GM23338 (cell line): ENCODE measurements at regions not wholly inside any gene's neighbourhood (a gene's known extent, or its start where the extent isn't known, plus 50 kb on each side); places are given as distances from the start of the nearest gene placed in this dataset.

Source experiments
- ATAC-seq: fragments of 200-7000 bp; cut with Tn5 transposase; 3 replicates; pipeline ENCODE4 v1.9.1; 2020
- DNase-seq: peaks from one replicate; pipeline ENCODE4 v3.0.0-alpha.2; 2015; ENCODE audit warnings: low spot score
- H2AFZ ChIP-seq: fragments of 200-600 bp; sonication (generic); 2 replicates; pipeline ENCODE4 v1.8.0; 2016; ENCODE audit warnings: antibody characterized with exemption, mild to moderate bottlenecking, moderate library complexity
- H3F3A ChIP-seq: fragments of 200-600 bp; sonication (generic); replicated peaks from 2 replicates; pipeline ENCODE4 v1.8.0; 2017; ENCODE audit warnings: antibody characterized with exemption, mixed run types, low read depth
- H3K27ac ChIP-seq: fragments of 200-600 bp; sonication (generic); 2 replicates; pipeline ENCODE4 v1.6.1; 2016; ENCODE audit warnings: low read depth
- H3K27me3 ChIP-seq: fragments of 200-600 bp; sonication (generic); 2 replicates; pipeline ENCODE4 v1.8.0; 2016; ENCODE audit warnings: mild to moderate bottlenecking, mixed run types, moderate library complexity; ENCODE audit not compliant: insufficient read depth
- H3K36me3 ChIP-seq: fragments of 200-600 bp; sonication (generic); 2 replicates; pipeline ENCODE4 v1.8.0; 2016; ENCODE audit warnings: mild to moderate bottlenecking; ENCODE audit not compliant: insufficient read depth
- H3K4me1 ChIP-seq: fragments of 200-600 bp; sonication (generic); 2 replicates; pipeline ENCODE4 v1.8.0; 2016; ENCODE audit warnings: mild to moderate bottlenecking, moderate library complexity; ENCODE audit not compliant: insufficient read depth
- H3K4me2 ChIP-seq: fragments of 200-600 bp; sonication (generic); 2 replicates; pipeline ENCODE4 v1.7.1; 2017; ENCODE audit warnings: mixed run types
- H3K4me3 ChIP-seq: fragments of 200-600 bp; sonication (generic); 2 replicates; pipeline ENCODE4 v1.6.1; 2016; ENCODE audit warnings: mixed run types
- H3K79me2 ChIP-seq: fragments of 200-600 bp; sonication (generic); replicated peaks from 2 replicates; pipeline ENCODE4 v1.8.0; 2017; ENCODE audit warnings: mild to moderate bottlenecking; ENCODE audit not compliant: insufficient read depth
- H3K9me2 ChIP-seq: fragments of 200-600 bp; sonication (generic); 2 replicates; pipeline ENCODE4 v1.8.0; 2017; ENCODE audit not compliant: insufficient read depth
- H4K20me1 ChIP-seq: fragments of 200-600 bp; sonication (generic); replicated peaks from 2 replicates; pipeline ENCODE4 v1.8.0; 2017; ENCODE audit warnings: mild to moderate bottlenecking; ENCODE audit not compliant: insufficient read depth
- H3K27ac Mint-ChIP-seq: 2 replicates; pipeline ENCODE4 v1.8.0; 2020; ENCODE audit warnings: inconsistent platforms, mild to moderate bottlenecking, moderate library complexity, mixed read lengths
- H3K27me3 Mint-ChIP-seq: 3 replicates; pipeline ENCODE4 v1.8.0; 2022; ENCODE audit warnings: low read depth, mild to moderate bottlenecking, moderate library complexity, mixed read lengths, inconsistent platforms; ENCODE audit not compliant: insufficient read depth, poor library complexity
- H3K36me3 Mint-ChIP-seq: 3 replicates; pipeline ENCODE4 v1.8.0; 2021; ENCODE audit warnings: low read depth, mild to moderate bottlenecking, inconsistent platforms, moderate library complexity, mixed read lengths
- H3K4me1 Mint-ChIP-seq: 3 replicates; pipeline ENCODE4 v1.8.0; 2020; ENCODE audit warnings: mild to moderate bottlenecking, inconsistent platforms, mixed read lengths
- H3K4me3 Mint-ChIP-seq: 3 replicates; pipeline ENCODE4 v1.8.0; 2021; ENCODE audit warnings: moderate library complexity, mild to moderate bottlenecking, inconsistent platforms, mixed read lengths
- H3K9me3 Mint-ChIP-seq: 3 replicates; pipeline ENCODE4 v1.8.0; 2020; ENCODE audit warnings: moderate library complexity, mild to moderate bottlenecking, inconsistent platforms, mixed read lengths
- CREB1 ChIP-seq: fragments of 250-450 bp; sonication (Bioruptor Pico); IDR thresholded peaks from 2 replicates; pipeline ENCODE4 v1.5.0; 2020; ENCODE audit warnings: low read depth, mild to moderate bottlenecking, moderate library complexity
- EZH2phosphoT487 ChIP-seq: fragments of 200-600 bp; sonication (generic); IDR thresholded peaks from one replicate; pipeline ENCODE4 v1.8.1; 2018; ENCODE audit warnings: antibody characterized with exemption; ENCODE audit not compliant: unreplicated experiment
- JUNB ChIP-seq: IDR thresholded peaks from one replicate; pipeline ENCODE4 v1.6.1; 2016; ENCODE audit warnings: antibody characterized with exemption; ENCODE audit not compliant: unreplicated experiment
- POLR2AphosphoS5 ChIP-seq: IDR thresholded peaks from 2 replicates; pipeline ENCODE4 v1.6.1; 2016; ENCODE audit warnings: antibody characterized with exemption, low read depth
- ZNF331 ChIP-seq: fragments of 250-450 bp; sonication (Bioruptor Pico); IDR thresholded peaks from 2 replicates; pipeline ENCODE4 v1.5.0; 2020; ENCODE audit warnings: low read depth, mild to moderate bottlenecking, moderate library complexity
- TF ChIP-seq, protein P1 (sequence below): IDR thresholded peaks from 2 replicates; pipeline ENCODE4 v1.6.1; 2016; ENCODE audit warnings: antibody characterized with exemption
- TF ChIP-seq, protein P2 (sequence below), 2 experiments: fragments of 200-600 bp in 1 of 2; sonication (generic) in 1 of 2; conservative IDR thresholded peaks; 2 replicates each; pipeline versions ENCODE4 v1.5.1 to v1.6.1; 2016 to 2017; ENCODE audit warnings: antibody characterized with exemption in 2 of 2, low read depth in 2 of 2, mild to moderate bottlenecking in 2 of 2, moderate library complexity in 1 of 2
- TF ChIP-seq, protein P3 (sequence below): IDR thresholded peaks from one replicate; pipeline ENCODE4 v1.6.1; 2018; ENCODE audit warnings: antibody characterized with exemption; ENCODE audit not compliant: unreplicated experiment
- TF ChIP-seq, protein P4 (sequence below): fragments of 250-450 bp; sonication (Bioruptor Pico); IDR thresholded peaks from 2 replicates; pipeline ENCODE4 v1.5.0; 2020; ENCODE audit warnings: mild to moderate bottlenecking, moderate library complexity

DNA sequence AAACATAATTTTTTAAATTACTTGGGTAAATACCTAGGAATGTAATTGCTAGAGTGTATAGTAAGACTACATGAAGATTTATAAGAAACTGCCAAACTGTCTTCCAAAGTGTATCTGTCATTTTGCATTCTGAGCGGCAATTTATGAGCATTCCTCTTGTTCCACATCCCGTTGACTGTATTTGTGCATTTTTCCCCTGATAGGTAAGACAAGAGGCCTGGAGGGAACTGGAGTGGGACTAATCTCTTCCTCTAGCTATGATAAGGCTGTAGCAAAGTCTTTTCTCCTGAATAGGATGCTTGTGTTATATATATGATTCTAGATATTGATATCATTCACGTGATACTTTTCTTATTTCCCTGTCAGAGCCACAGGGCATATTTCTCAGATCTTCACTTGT, 1557.5 kb downstream of the GRIK2 start (continued):
- no peak for TF ChIP-seq ZNF331 (CRISPR knock-in tag)
- TF ChIP-seq, protein P1, sequence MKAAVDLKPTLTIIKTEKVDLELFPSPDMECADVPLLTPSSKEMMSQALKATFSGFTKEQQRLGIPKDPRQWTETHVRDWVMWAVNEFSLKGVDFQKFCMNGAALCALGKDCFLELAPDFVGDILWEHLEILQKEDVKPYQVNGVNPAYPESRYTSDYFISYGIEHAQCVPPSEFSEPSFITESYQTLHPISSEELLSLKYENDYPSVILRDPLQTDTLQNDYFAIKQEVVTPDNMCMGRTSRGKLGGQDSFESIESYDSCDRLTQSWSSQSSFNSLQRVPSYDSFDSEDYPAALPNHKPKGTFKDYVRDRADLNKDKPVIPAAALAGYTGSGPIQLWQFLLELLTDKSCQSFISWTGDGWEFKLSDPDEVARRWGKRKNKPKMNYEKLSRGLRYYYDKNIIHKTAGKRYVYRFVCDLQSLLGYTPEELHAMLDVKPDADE, result no peak
- TF ChIP-seq, protein P2, sequence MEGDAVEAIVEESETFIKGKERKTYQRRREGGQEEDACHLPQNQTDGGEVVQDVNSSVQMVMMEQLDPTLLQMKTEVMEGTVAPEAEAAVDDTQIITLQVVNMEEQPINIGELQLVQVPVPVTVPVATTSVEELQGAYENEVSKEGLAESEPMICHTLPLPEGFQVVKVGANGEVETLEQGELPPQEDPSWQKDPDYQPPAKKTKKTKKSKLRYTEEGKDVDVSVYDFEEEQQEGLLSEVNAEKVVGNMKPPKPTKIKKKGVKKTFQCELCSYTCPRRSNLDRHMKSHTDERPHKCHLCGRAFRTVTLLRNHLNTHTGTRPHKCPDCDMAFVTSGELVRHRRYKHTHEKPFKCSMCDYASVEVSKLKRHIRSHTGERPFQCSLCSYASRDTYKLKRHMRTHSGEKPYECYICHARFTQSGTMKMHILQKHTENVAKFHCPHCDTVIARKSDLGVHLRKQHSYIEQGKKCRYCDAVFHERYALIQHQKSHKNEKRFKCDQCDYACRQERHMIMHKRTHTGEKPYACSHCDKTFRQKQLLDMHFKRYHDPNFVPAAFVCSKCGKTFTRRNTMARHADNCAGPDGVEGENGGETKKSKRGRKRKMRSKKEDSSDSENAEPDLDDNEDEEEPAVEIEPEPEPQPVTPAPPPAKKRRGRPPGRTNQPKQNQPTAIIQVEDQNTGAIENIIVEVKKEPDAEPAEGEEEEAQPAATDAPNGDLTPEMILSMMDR (conservative IDR thresholded peaks at IDR 0.05; ENCODE audit: low read depth in 2 of 2), result no peak
- TF ChIP-seq, protein P3, sequence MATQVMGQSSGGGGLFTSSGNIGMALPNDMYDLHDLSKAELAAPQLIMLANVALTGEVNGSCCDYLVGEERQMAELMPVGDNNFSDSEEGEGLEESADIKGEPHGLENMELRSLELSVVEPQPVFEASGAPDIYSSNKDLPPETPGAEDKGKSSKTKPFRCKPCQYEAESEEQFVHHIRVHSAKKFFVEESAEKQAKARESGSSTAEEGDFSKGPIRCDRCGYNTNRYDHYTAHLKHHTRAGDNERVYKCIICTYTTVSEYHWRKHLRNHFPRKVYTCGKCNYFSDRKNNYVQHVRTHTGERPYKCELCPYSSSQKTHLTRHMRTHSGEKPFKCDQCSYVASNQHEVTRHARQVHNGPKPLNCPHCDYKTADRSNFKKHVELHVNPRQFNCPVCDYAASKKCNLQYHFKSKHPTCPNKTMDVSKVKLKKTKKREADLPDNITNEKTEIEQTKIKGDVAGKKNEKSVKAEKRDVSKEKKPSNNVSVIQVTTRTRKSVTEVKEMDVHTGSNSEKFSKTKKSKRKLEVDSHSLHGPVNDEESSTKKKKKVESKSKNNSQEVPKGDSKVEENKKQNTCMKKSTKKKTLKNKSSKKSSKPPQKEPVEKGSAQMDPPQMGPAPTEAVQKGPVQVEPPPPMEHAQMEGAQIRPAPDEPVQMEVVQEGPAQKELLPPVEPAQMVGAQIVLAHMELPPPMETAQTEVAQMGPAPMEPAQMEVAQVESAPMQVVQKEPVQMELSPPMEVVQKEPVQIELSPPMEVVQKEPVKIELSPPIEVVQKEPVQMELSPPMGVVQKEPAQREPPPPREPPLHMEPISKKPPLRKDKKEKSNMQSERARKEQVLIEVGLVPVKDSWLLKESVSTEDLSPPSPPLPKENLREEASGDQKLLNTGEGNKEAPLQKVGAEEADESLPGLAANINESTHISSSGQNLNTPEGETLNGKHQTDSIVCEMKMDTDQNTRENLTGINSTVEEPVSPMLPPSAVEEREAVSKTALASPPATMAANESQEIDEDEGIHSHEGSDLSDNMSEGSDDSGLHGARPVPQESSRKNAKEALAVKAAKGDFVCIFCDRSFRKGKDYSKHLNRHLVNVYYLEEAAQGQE, result no peak
- no peak for TF ChIP-seq EZH2phosphoT487

DNA sequence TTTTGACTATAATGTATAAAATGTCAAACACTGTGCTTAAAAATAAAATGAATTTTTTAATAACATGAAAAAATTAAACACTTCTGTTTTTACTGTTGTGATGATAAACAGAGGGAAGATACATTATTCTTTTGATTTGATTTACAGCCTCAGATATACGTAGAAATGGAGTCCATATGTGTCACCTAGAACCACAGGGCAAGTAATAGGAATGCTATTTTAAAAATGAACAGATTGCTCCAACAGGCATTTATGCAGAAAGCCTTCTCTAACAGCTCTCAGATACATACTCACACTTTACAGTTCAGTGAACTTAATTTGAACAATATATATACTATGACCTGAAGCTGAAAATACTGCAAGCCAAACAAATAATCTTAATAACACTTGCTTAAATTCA, 1551.0 kb downstream of the GRIK2 start:
- Histone ChIP-seq H3K27ac (no peak overlapping the region), H3K79me2 (no peaks in the 10 kb centered on the region), H3K36me3 (no peaks in the 10 kb centered on the region), H3K4me1 (no peaks in the 10 kb centered on the region), H3K9me2 (no peaks in the 10 kb centered on the region), H2AFZ (no peak overlapping the region), H3F3A (no peaks in the 10 kb centered on the region), H3K4me3 (no peak overlapping the region), H3K4me2 (no peak overlapping the region), H3K27me3 (no peaks in the 10 kb centered on the region), H4K20me1 (no peaks in the 10 kb centered on the region)
- ATAC-seq, result no peak
- Mint-ChIP-seq H3K4me3 (no peak overlapping the region), H3K9me3 (no peaks in the 10 kb centered on the region; the same call in 2 of the 3 replicates), H3K36me3 (no peaks in the 10 kb centered on the region), H3K4me1 (no peaks in the 10 kb centered on the region; the same call in 2 of the 3 replicates), H3K27ac (no peak overlapping the region), H3K27me3 (no peaks in the 10 kb centered on the region)
- no peak for DNase-seq
- TF ChIP-seq POLR2AphosphoS5, result no peak
- no peak for TF ChIP-seq CREB1 (CRISPR knock-in tag)
- TF ChIP-seq JUNB, result no peak
- TF ChIP-seq, protein P4, sequence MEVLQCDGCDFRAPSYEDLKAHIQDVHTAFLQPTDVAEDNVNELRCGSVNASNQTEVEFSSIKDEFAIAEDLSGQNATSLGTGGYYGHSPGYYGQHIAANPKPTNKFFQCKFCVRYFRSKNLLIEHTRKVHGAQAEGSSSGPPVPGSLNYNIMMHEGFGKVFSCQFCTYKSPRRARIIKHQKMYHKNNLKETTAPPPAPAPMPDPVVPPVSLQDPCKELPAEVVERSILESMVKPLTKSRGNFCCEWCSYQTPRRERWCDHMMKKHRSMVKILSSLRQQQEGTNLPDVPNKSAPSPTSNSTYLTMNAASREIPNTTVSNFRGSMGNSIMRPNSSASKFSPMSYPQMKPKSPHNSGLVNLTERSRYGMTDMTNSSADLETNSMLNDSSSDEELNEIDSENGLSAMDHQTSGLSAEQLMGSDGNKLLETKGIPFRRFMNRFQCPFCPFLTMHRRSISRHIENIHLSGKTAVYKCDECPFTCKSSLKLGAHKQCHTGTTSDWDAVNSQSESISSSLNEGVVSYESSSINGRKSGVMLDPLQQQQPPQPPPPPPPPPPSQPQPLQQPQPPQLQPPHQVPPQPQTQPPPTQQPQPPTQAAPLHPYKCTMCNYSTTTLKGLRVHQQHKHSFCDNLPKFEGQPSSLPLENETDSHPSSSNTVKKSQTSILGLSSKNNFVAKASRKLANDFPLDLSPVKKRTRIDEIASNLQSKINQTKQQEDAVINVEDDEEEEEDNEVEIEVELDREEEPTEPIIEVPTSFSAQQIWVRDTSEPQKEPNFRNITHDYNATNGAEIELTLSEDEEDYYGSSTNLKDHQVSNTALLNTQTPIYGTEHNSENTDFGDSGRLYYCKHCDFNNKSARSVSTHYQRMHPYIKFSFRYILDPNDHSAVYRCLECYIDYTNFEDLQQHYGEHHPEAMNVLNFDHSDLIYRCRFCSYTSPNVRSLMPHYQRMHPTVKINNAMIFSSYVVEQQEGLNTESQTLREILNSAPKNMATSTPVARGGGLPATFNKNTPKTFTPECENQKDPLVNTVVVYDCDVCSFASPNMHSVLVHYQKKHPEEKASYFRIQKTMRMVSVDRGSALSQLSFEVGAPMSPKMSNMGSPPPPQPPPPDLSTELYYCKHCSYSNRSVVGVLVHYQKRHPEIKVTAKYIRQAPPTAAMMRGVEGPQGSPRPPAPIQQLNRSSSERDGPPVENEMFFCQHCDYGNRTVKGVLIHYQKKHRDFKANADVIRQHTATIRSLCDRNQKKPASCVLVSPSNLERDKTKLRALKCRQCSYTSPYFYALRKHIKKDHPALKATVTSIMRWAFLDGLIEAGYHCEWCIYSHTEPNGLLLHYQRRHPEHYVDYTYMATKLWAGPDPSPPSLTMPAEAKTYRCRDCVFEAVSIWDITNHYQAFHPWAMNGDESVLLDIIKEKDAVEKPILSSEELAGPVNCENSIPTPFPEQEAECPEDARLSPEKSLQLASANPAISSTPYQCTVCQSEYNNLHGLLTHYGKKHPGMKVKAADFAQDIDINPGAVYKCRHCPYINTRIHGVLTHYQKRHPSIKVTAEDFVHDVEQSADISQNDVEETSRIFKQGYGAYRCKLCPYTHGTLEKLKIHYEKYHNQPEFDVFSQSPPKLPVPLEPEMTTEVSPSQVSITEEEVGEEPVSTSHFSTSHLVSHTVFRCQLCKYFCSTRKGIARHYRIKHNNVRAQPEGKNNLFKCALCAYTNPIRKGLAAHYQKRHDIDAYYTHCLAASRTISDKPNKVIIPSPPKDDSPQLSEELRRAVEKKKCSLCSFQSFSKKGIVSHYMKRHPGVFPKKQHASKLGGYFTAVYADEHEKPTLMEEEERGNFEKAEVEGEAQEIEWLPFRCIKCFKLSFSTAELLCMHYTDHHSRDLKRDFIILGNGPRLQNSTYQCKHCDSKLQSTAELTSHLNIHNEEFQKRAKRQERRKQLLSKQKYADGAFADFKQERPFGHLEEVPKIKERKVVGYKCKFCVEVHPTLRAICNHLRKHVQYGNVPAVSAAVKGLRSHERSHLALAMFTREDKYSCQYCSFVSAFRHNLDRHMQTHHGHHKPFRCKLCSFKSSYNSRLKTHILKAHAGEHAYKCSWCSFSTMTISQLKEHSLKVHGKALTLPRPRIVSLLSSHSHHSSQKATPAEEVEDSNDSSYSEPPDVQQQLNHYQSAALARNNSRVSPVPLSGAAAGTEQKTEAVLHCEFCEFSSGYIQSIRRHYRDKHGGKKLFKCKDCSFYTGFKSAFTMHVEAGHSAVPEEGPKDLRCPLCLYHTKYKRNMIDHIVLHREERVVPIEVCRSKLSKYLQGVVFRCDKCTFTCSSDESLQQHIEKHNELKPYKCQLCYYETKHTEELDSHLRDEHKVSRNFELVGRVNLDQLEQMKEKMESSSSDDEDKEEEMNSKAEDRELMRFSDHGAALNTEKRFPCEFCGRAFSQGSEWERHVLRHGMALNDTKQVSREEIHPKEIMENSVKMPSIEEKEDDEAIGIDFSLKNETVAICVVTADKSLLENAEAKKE (CRISPR knock-in tag), result no peak
- TF ChIP-seq, protein P3, result no peak
